Choroid plexus epithelial cell (primary cell): ENCODE measurements at regions not wholly inside any gene's neighbourhood (a gene's known extent, or its start where the extent isn't known, plus 50 kb on each side); places are given as distances from the start of the nearest gene placed in this dataset.
A peak's percentile ranks its signal among the peaks of the same experiment; 100 is the strongest.

Experiments used
- DNase-seq: peaks from one replicate; pipeline ENCODE4 v3.0.0-alpha.2; 2010; ENCODE audit warnings: low read depth
- H3K4me3 ChIP-seq: 2 replicates; pipeline ENCODE4 v1.5.1; 2011; ENCODE audit warnings: low read depth, mild to moderate bottlenecking, control low read depth, low read length, moderate library complexity
- TF ChIP-seq, protein P1 (sequence below): conservative IDR thresholded peaks from 2 replicates; pipeline ENCODE4 v1.5.1; 2011; ENCODE audit warnings: low read depth, mild to moderate bottlenecking, control low read depth, inconsistent platforms, low read length, moderate library complexity

DNA sequence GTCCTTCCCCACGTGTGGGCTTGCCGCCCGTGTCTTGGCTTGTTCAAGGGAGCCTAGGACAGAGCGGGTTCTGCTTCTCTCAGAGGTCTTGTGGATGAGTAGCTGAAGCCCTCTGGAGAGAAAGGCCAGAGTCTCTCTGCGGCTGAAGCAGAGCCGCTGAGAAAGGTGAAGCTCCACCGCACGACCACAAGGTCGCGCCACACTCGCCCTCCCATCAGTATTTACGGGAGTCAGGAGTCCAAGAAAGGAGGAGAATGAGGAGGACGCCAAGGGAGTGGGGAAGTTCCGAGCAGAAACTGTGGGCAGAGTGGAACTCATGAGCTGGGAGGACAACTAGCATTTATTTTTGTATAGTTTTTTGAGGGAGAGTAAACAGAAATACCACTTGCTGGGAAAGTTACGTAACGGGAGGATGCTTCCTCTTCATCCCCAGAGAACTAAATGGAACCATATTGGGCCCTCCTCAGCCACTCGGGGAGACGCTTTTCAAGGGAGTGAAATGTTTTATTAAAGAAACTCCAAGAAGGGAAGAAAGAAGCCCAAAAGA, 51.6 kb upstream of the HAO2 start:
- no peak for DNase-seq
- TF ChIP-seq, protein P1, sequence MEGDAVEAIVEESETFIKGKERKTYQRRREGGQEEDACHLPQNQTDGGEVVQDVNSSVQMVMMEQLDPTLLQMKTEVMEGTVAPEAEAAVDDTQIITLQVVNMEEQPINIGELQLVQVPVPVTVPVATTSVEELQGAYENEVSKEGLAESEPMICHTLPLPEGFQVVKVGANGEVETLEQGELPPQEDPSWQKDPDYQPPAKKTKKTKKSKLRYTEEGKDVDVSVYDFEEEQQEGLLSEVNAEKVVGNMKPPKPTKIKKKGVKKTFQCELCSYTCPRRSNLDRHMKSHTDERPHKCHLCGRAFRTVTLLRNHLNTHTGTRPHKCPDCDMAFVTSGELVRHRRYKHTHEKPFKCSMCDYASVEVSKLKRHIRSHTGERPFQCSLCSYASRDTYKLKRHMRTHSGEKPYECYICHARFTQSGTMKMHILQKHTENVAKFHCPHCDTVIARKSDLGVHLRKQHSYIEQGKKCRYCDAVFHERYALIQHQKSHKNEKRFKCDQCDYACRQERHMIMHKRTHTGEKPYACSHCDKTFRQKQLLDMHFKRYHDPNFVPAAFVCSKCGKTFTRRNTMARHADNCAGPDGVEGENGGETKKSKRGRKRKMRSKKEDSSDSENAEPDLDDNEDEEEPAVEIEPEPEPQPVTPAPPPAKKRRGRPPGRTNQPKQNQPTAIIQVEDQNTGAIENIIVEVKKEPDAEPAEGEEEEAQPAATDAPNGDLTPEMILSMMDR = peak; percentile 52
- no peak overlapping the region for H3K4me3 ChIP-seq

GRCh38 chr1:119318466-119319309, 49.9 kb upstream of the HAO2 start:
- TF ChIP-seq, protein P1 = no peak
- DNase-seq = no peak
- no peak overlapping the region for H3K4me3 ChIP-seq
